ENCODE measurements at regions not wholly inside any gene's neighbourhood (a gene's known extent, or its start where the extent isn't known, plus 50 kb on each side); places are given as distances from the start of the nearest gene placed in this dataset.

GRCh38 chr7:81407094-81407493 lies 362.8 kb downstream of the HGF start:
- Histone ChIP-seq H3K4me1 (replicated peaks in 1 of 4; ENCODE audit: control insufficient read depth in 3 of 4, insufficient read depth in 4 of 4, low read length in 3 of 4) (peaks cover 0 to 2% (median 0%) of the 10 kb centered on the region in 4 experiments; a peak in 1 of 7 replicates), H3K9me3 (ENCODE audit: insufficient read depth in 2 of 2, low read depth in 1 of 2, low read length in 1 of 2) (peaks cover 16 to 17% of the 10 kb centered on the region in 2 experiments), H3K23ac (ENCODE audit: insufficient read length) (no peak overlapping the region), H3K4me3 (ENCODE audit: extremely low read depth in 1 of 4, insufficient read depth in 2 of 4, low read depth in 3 of 4, low read length in 4 of 4) (no peak overlapping the region), H3K9ac (replicated peaks in 1 of 4; ENCODE audit: extremely low read depth in 1 of 4, low read depth in 3 of 4, low read length in 3 of 4) (no peak overlapping the region), H3K56ac (replicated peaks; ENCODE audit: insufficient read length, low read depth, low read length) (no peak overlapping the region), H4K8ac (ENCODE audit: extremely low read depth, insufficient read depth, low read length) (no peak overlapping the region), H3K14ac (ENCODE audit: insufficient read length) (no peak overlapping the region), H3K27ac (ENCODE audit: low read depth, low read length) (no peak overlapping the region), H4K20me1 (replicated peaks in 1 of 2; ENCODE audit: control insufficient read depth in 1 of 2, insufficient read depth in 2 of 2, low read length in 2 of 2) (no peaks in the 10 kb centered on the region), H3K18ac (ENCODE audit: extremely low read depth, low read length) (no peak overlapping the region), H3K4me2 (ENCODE audit: insufficient read depth in 1 of 2, low read depth in 2 of 2, low read length in 2 of 2) (no peak overlapping the region), H2BK15ac (ENCODE audit: low read length) (no peak overlapping the region), H3K4ac (replicated peaks; ENCODE audit: insufficient read length, low read depth, low read length) (no peak overlapping the region), H3K23me2 (ENCODE audit: low read depth, low read length) (no peaks in the 10 kb centered on the region), H2BK12ac (ENCODE audit: low read depth, low read length) (no peak overlapping the region), H2BK120ac (replicated peaks; ENCODE audit: low read depth, low read length) (no peak overlapping the region), H2BK5ac (ENCODE audit: low read depth, low read length) (no peak overlapping the region), H2AK5ac (ENCODE audit: low read depth, low read length) (no peak overlapping the region), H2AFZ (ENCODE audit: low read length) (no peak overlapping the region; the same call in 1 of the 2 replicates), H3K27me3 (replicated peaks in 1 of 4; ENCODE audit: control insufficient read depth in 3 of 4, extremely low read depth in 1 of 4, insufficient read depth in 3 of 4, low read length in 3 of 4) (no peaks in the 10 kb centered on the region), H3K79me1 (ENCODE audit: low read depth, low read length) (no peaks in the 10 kb centered on the region), H4K91ac (replicated peaks; ENCODE audit: insufficient read length, low read length) (no peak overlapping the region), H4K5ac (ENCODE audit: insufficient read length, low read depth, low read length) (no peak overlapping the region), H3K36me3 (ENCODE audit: control insufficient read depth in 2 of 4, insufficient read depth in 4 of 4, low read length in 3 of 4) (no peaks in the 10 kb centered on the region), H2BK20ac (ENCODE audit: low read length) (no peak overlapping the region), H3K79me2 (ENCODE audit: control insufficient read depth in 1 of 2, insufficient read depth in 2 of 2, low read length in 2 of 2) (no peaks in the 10 kb centered on the region)
- DNase-seq (ENCODE audit: low read depth in 1 of 2, low spot score in 2 of 2): no peak
- no peak for TF ChIP-seq BCL11A (IDR thresholded peaks at IDR 0.05; ENCODE audit: low read depth in 2 of 2, low read length in 2 of 2)
- no peak for TF ChIP-seq SP2 (IDR thresholded peaks at IDR 0.05; ENCODE audit: low read length)
- no peak for TF ChIP-seq POLR2A (IDR thresholded peaks at IDR 0.05; ENCODE audit: control extremely low read depth in 1 of 2, low read depth in 2 of 2, low read length in 2 of 2)
- no peak for TF ChIP-seq RNF2 (IDR thresholded peaks at IDR 0.05; ENCODE audit: borderline replicate concordance, low read depth, low read length, missing control alignments, poor library complexity, severe bottlenecking)
- no peak for TF ChIP-seq BRCA1 (IDR thresholded peaks at IDR 0.05; ENCODE audit: low read depth, low read length)
- TF ChIP-seq SP4 (IDR thresholded peaks at IDR 0.05; ENCODE audit: low read length): no peak
- TF ChIP-seq POU5F1 (IDR thresholded peaks at IDR 0.05; ENCODE audit: low read depth, low read length): no peak
- no peak for TF ChIP-seq FOSL1 (IDR thresholded peaks at IDR 0.05; ENCODE audit: insufficient read depth, low read depth, low read length)
- WGBS, 2 experiments (ENCODE audit: extremely low coverage in 1 of 2, insufficient coverage in 1 of 2, insufficient read length in 1 of 2, insufficient replicate concordance in 2 of 2, low coverage in 1 of 2, low lambda C conversion rate in 2 of 2, missing lambda C conversion rate in 1 of 2): 98% methylated on average over 2 of the region's 2 CpGs; no CpG with 5 or more reads in 1 of the 2 experiments
- ChIA-PET POLR2A (ENCODE audit: partially characterized antibody) (no interaction called here), CTCF (ENCODE audit: partially characterized antibody) (no interaction called here)
- no peak for FAIRE-seq
